NCI-H1694 (cell line): ENCODE measurements at regions not wholly inside any gene's neighbourhood (a gene's known extent, or its start where the extent isn't known, plus 50 kb on each side); places are given as distances from the start of the nearest gene placed in this dataset.

Experiments used
- DNase-seq: peaks from one replicate; lab custom pipeline; 2025; lab: John Stamatoyannopoulos, UW

- DNase-seq, result no peak
These were observed 222.3 kb downstream of the ETS1 start for GRCh38 chr11:128365044-128365443.

- no peak for DNase-seq
These were observed 225.8 kb downstream of the ETS1 start for GRCh38 chr11:128361451-128362020.

- DNase-seq, result no peak
These were observed 227.8 kb downstream of the ETS1 start for GRCh38 chr11:128359515-128359914.

GRCh38 chr11:128357073-128357472 lies 230.3 kb downstream of the ETS1 start:
- no peak for DNase-seq

GRCh38 chr11:128355558-128355957 lies 231.8 kb downstream of the ETS1 start:
- DNase-seq, result no peak

- no peak for DNase-seq
These were observed 232.9 kb downstream of the ETS1 start for GRCh38 chr11:128354476-128354875.

GRCh38 chr11:128351168-128351567 lies 236.2 kb downstream of the ETS1 start:
- no peak for DNase-seq

- DNase-seq, result no peak
These were observed 237.6 kb downstream of the ETS1 start for GRCh38 chr11:128349650-128350299.

GRCh38 chr11:128346804-128347203 lies 240.6 kb downstream of the ETS1 start:
- DNase-seq, result no peak

GRCh38 chr11:128345316-128345715 lies 242.0 kb downstream of the ETS1 start:
- no peak for DNase-seq

- DNase-seq, result no peak
These were observed 243.5 kb downstream of the ETS1 start for GRCh38 chr11:128343870-128344269.

- no peak for DNase-seq
These were observed 244.2 kb downstream of the ETS1 start for GRCh38 chr11:128343135-128343514.

GRCh38 chr11:128342511-128343134 lies 244.7 kb downstream of the ETS1 start:
- no peak for DNase-seq

GRCh38 chr11:128341280-128342248 lies 245.8 kb downstream of the ETS1 start:
- DNase-seq, result no peak

- DNase-seq, result no peak
These were observed 247.6 kb downstream of the ETS1 start for GRCh38 chr11:128339792-128340191.

GRCh38 chr11:128338811-128339210 lies 248.5 kb downstream of the ETS1 start:
- no peak for DNase-seq

- no peak for DNase-seq
These were observed 251.2 kb downstream of the ETS1 start for GRCh38 chr11:128336203-128336602.

- DNase-seq, result no peak
These were observed 251.6 kb downstream of the ETS1 start for GRCh38 chr11:128335729-128336128.

- no peak for DNase-seq
These were observed 252.9 kb downstream of the ETS1 start for GRCh38 chr11:128334311-128335044.

- DNase-seq, result no peak
These were observed 256.0 kb downstream of the ETS1 start for GRCh38 chr11:128331317-128331716.

- DNase-seq, result no peak
These were observed 257.2 kb downstream of the ETS1 start for GRCh38 chr11:128330203-128330602.
